MG63 (cell line): ENCODE measurements at regions not wholly inside any gene's neighbourhood (a gene's known extent, or its start where the extent isn't known, plus 50 kb on each side); places are given as distances from the start of the nearest gene placed in this dataset.

Experiments used
- DNase-seq: peaks from one replicate; pipeline ENCODE4 v3.0.0-alpha.2; 2020
- H3K27me3 ChIP-seq: fragments of 250-450 bp; sonication (Bioruptor Pico); 2 replicates; pipeline ENCODE4 v1.5.1; 2020; ENCODE audit warnings: mild to moderate bottlenecking, moderate library complexity
- H3K36me3 ChIP-seq: fragments of 250-450 bp; sonication (Bioruptor Pico); 2 replicates; pipeline ENCODE4 v1.5.1; 2020; ENCODE audit warnings: mild to moderate bottlenecking, moderate library complexity
- H3K4me3 ChIP-seq: fragments of 250-450 bp; sonication (Bioruptor Pico); 2 replicates; pipeline ENCODE4 v1.5.1; 2020; ENCODE audit warnings: mild to moderate bottlenecking, moderate library complexity
- H3K9me3 ChIP-seq: fragments of 250-450 bp; sonication (Bioruptor Pico); 2 replicates; pipeline ENCODE4 v1.5.1; 2020; ENCODE audit warnings: mild to moderate bottlenecking, moderate library complexity

- DNase-seq: no peak
- no peaks in the 10 kb centered on the region for H3K36me3 ChIP-seq
- no peaks in the 10 kb centered on the region for H3K9me3 ChIP-seq
- H3K4me3 ChIP-seq: no peak overlapping the region
- no peaks in the 10 kb centered on the region; the same call in none of the 2 replicates for H3K27me3 ChIP-seq
Measured at GRCh38 chr1:208634346-208635140, 390.4 kb upstream of the PLXNA2 start.

GRCh38 chr1:208637181-208637580 lies 393.0 kb upstream of the PLXNA2 start:
- no peaks in the 10 kb centered on the region for H3K9me3 ChIP-seq
- H3K27me3 ChIP-seq: no peaks in the 10 kb centered on the region; the same call in none of the 2 replicates
- DNase-seq: no peak
- H3K36me3 ChIP-seq: no peaks in the 10 kb centered on the region
- H3K4me3 ChIP-seq: no peak overlapping the region

GRCh38 chr1:208639382-208639781 lies 395.2 kb upstream of the PLXNA2 start:
- H3K4me3 ChIP-seq: no peak overlapping the region
- no peaks in the 10 kb centered on the region for H3K36me3 ChIP-seq
- H3K27me3 ChIP-seq: no peaks in the 10 kb centered on the region; the same call in 1 of the 2 replicates
- DNase-seq: no peak
- no peaks in the 10 kb centered on the region for H3K9me3 ChIP-seq

DNA sequence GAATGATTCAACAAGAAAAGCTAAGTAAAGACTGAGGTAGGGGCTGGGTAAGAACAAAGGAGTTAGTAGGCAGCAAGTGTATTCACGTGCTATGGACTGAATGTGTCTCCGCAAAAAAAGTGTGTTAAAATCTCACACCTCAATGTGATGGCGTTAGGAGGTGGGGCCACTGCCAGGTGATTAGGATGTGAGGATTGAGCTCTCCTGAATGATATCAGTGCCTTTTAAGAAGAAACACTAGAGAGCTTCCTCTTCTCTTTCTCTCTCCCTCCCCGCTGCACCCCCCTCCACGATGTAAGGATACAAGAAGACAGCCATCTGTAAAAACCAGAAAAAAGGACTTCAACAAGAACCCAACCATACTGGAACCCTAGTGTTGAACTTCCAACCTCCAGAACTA lies 396.1 kb upstream of the PLXNA2 start:
- Histone ChIP-seq H3K36me3 (no peaks in the 10 kb centered on the region), H3K27me3 (no peaks in the 10 kb centered on the region; the same call in 1 of the 2 replicates), H3K9me3 (no peaks in the 10 kb centered on the region), H3K4me3 (no peak overlapping the region)
- no peak for DNase-seq

GRCh38 chr1:208641579-208642280 lies 397.5 kb upstream of the PLXNA2 start:
- no peaks in the 10 kb centered on the region for H3K27me3 ChIP-seq
- H3K4me3 ChIP-seq: no peak overlapping the region
- DNase-seq: no peak
- no peaks in the 10 kb centered on the region for H3K9me3 ChIP-seq
- no peaks in the 10 kb centered on the region for H3K36me3 ChIP-seq

DNA sequence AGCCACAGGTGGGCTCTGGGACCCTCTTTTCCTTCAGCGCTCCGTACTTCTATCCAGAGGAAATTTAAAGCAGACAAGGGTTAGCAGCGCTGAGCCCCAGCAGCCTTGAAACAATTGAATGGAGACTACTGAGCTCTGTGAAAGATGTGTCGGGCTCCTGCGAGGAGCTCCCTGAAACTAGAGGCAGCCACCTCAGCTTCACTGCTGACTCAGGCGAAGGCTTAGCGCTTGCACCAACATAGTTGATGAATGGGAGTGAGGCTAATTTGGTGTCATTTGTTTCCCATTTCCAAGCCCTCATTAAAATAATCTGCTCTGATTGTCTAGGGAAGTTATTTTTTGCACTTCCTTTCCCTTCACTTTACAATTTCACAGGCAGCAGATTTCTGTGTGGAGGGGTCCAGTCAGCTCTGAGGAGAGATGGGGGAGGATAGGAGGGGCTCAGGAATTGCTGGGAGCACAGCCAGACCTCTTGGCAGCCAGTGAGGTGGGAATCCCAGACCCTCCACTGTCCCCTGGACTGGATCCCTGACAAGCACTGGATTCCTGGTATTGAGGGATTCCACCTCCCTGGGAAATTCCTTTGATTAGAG lies 398.9 kb upstream of the PLXNA2 start:
- no peaks in the 10 kb centered on the region for H3K9me3 ChIP-seq
- H3K4me3 ChIP-seq: no peak overlapping the region
- DNase-seq: no peak
- H3K27me3 ChIP-seq: no peaks in the 10 kb centered on the region
- no peaks in the 10 kb centered on the region for H3K36me3 ChIP-seq

DNA sequence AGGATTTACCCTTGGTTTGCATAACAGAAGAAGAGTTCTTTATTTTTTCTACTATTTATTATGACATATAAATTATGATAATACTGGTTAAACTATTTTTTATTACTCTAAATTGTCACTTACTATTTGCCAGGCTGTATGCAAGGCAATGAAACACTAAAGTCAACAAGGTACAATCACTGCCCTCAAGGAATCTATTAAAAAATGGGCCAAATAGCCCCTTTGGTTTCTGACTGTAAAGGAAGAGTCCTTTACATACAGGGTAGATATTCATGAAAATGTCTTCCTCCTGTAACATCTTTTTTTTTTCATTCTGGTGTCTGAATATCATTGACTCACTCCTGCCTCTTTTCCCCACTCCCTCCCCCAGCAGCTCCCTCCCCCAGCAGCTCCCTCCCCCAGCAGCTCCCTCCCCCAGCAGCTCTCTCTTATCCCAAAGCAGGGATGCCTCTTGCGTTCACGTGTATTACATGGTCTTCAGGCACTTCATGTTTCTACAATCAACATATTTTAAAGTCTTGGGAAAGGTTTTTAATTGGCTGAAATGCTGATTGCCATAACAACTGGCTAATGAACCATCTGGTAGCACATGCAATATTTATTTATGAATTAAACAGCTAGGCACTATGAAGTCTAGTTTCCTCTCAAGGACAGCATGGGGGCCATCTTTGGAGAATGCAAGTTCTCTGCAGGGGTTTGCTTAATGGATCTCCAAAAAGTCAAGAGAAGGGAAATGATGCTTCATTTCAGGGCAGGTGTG lies 400.4 kb upstream of the PLXNA2 start:
- Histone ChIP-seq H3K9me3 (no peaks in the 10 kb centered on the region), H3K27me3 (no peaks in the 10 kb centered on the region), H3K36me3 (no peaks in the 10 kb centered on the region), H3K4me3 (no peak overlapping the region)
- DNase-seq: no peak

- Histone ChIP-seq H3K36me3 (no peaks in the 10 kb centered on the region), H3K27me3 (no peaks in the 10 kb centered on the region)
Measured at GRCh38 chr1:208646431-208646830, 402.2 kb upstream of the PLXNA2 start.

GRCh38 chr1:208648146-208648545 lies 404.0 kb upstream of the PLXNA2 start:
- DNase-seq: no peak
- Histone ChIP-seq H3K4me3 (no peak overlapping the region), H3K9me3 (no peaks in the 10 kb centered on the region)

More at GRCh38 chr1:208646431-208646830, 402.2 kb upstream of the PLXNA2 start:
- Histone ChIP-seq H3K4me3 (no peak overlapping the region), H3K9me3 (no peaks in the 10 kb centered on the region)
- no peak for DNase-seq

GRCh38 chr1:208652296-208653160 lies 408.3 kb upstream of the PLXNA2 start:
- DNase-seq: peak; percentile 59
- no peak overlapping the region for H3K4me3 ChIP-seq
- H3K9me3 ChIP-seq: no peaks in the 10 kb centered on the region
- peaks cover 3% of the 10 kb centered on the region; the same call in 1 of the 2 replicates for H3K27me3 ChIP-seq
- no peaks in the 10 kb centered on the region for H3K36me3 ChIP-seq

More at GRCh38 chr1:208648146-208648545, 404.0 kb upstream of the PLXNA2 start:
- Histone ChIP-seq H3K27me3 (peaks cover 3% of the 10 kb centered on the region; the same call in 1 of the 2 replicates), H3K36me3 (no peaks in the 10 kb centered on the region)

DNA sequence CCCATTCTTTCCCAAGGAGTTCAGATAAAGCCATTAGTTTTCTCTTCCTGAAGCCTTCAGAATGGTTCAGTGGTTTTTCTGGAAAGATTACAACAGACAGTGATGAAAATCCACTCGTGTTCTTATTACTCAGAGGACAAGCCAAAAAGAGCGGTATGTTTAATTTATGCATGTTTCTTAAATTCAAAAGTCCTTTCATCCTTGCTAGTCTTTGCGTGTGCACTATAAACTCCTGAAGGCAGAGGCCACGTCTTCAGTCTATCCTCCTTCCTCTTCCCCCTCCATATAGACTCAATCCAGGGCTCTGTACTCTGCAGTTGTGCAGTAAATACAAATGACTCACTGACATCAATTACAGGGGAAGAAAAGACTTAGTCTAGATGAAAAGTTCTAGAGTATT lies 409.2 kb upstream of the PLXNA2 start:
- H3K9me3 ChIP-seq: no peaks in the 10 kb centered on the region
- peaks cover 3% of the 10 kb centered on the region; the same call in 1 of the 2 replicates for H3K27me3 ChIP-seq
- H3K4me3 ChIP-seq: no peak overlapping the region
- H3K36me3 ChIP-seq: no peaks in the 10 kb centered on the region
- no peak for DNase-seq

GRCh38 chr1:208654241-208654640 lies 410.1 kb upstream of the PLXNA2 start:
- Histone ChIP-seq H3K27me3 (peaks cover 3% of the 10 kb centered on the region; the same call in 1 of the 2 replicates), H3K36me3 (no peaks in the 10 kb centered on the region), H3K9me3 (no peaks in the 10 kb centered on the region), H3K4me3 (no peak overlapping the region)
- DNase-seq: peak; percentile 10

GRCh38 chr1:208665936-208666335 lies 421.8 kb upstream of the PLXNA2 start:
- H3K27me3 ChIP-seq: peaks cover 3% of the 10 kb centered on the region; the same call in 1 of the 2 replicates
- H3K9me3 ChIP-seq: no peaks in the 10 kb centered on the region
- H3K36me3 ChIP-seq: no peaks in the 10 kb centered on the region
- H3K4me3 ChIP-seq: no peak overlapping the region
- DNase-seq: no peak

- no peak overlapping the region for H3K4me3 ChIP-seq
- peak; percentile 3 for DNase-seq
- no peaks in the 10 kb centered on the region for H3K9me3 ChIP-seq
- H3K36me3 ChIP-seq: no peaks in the 10 kb centered on the region
- peaks cover 7% of the 10 kb centered on the region for H3K27me3 ChIP-seq
Measured at GRCh38 chr1:208668991-208669390, 424.8 kb upstream of the PLXNA2 start.

GRCh38 chr1:208670778-208671177 lies 426.6 kb upstream of the PLXNA2 start:
- no peaks in the 10 kb centered on the region for H3K9me3 ChIP-seq
- H3K36me3 ChIP-seq: no peaks in the 10 kb centered on the region
- H3K4me3 ChIP-seq: no peak overlapping the region
- DNase-seq: no peak
- peaks cover 7% of the 10 kb centered on the region for H3K27me3 ChIP-seq
